Activated CD4-positive, alpha-beta T cell treated with anti-CD3 and anti-CD28 coated beads, Interleukin-2, amount 50 U/mL, for 1 hour (primary cell): ENCODE measurements at regions not wholly inside any gene's neighbourhood (a gene's known extent, or its start where the extent isn't known, plus 50 kb on each side); places are given as distances from the start of the nearest gene placed in this dataset.

ENCODE experiments used
- DNase-seq: peaks from one replicate; pipeline ENCODE4 v3.0.0-alpha.2; 2020

GRCh38 chr2:2389215-2389614 lies 58.1 kb upstream of the MYT1L start:
- no peak for DNase-seq
